ENCODE measurements at regions not wholly inside any gene's neighbourhood (a gene's known extent, or its start where the extent isn't known, plus 50 kb on each side); places are given as distances from the start of the nearest gene placed in this dataset.
"Not testable (repeated sequence)": the region's sequence is repeated elsewhere in the genome, so short reads cannot be mapped to it uniquely, and the experiment has no call there.

DNA sequence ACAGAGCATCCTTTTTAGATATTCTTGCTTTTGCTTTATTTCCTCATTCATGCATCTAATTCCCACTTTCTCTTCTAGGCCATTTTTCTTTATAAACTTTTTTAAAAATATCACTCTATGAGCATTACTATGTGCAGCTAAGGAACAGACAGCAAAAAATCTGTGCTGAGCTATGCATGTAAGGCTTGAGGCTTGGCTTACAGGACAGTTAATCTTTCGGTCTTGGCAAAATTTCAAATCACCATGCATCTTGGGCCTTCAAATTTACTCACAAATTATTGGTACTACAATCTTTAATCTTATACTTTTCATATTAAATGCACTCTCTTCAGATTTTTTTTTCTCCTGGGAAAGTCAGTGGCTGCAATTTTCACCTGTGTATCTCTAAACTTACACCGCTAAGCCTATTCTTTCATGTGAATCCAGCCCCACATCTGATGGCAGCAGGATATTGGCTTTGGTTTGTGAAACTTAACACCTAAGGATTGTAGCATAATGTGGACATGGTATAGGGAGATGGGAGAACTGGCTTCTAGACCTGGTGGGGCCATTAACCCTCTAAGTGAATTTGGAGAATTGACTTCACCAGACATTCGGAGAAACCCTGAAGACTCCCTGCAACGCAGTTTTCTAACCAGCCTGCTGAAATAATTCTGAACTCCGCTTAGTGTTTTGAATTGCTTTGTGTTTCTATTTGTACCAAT lies 278.3 kb downstream of the SPRY1 start:
- DNase-seq (ENCODE audit: low read depth), result no peak

DNA sequence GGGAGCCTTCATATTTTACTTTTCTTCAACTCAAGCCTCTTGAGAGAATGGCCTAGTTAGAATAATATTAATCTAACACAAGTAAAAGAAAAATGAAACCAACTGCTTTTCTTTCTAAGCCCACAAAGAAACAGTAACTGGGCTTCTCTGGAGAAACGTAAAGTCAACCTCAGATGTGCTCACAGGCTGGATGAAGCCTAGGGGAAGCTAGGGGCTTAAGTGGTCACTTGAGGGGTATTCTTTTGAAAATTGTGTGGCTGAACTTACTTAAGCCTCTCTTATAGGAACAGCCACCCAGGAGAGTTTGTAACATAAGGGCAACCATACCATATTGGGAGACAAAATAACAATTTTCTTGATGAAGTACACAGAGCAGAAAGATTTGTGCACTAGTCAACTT lies 279.0 kb downstream of the SPRY1 start:
- no peak for DNase-seq (ENCODE audit: low read depth)

DNA sequence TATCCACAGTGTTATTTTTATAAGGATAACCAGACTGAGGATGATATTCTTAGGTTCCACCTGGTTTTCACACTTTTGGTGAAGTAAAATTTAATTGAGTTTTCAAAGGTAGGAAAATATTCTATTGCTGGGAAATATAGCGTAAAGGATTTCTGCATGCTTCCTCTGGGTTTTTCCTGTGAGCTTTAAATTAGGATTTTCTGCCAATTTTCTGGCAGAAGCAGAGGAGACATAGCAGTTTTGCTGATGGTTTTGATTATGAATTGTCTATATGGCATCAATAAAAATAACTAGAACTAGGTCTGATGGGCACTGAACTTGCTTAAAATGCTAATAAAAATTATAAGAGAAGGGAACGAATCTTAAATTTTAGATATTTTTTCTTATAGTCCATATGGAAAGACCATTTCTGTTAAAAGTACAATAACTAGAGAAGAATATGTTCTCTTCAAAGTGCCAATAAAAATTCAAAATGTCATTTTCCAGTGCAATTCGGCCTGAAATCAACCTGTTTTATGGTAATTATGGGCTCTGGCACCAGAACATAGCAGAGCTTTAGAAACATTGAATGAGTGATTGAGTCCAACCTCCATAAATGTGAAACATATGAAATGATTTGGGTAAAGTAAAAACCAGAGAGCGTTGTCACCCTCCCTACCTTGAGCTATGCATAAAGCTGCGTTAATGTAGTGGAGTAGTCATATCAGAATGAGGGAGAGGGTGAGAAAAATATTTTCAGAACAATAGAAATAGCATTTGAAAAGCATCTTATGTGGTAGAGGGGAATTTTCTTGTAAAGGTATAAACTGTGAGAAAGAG lies 279.7 kb downstream of the SPRY1 start:
- DNase-seq (ENCODE audit: low read depth), result no peak

DNA sequence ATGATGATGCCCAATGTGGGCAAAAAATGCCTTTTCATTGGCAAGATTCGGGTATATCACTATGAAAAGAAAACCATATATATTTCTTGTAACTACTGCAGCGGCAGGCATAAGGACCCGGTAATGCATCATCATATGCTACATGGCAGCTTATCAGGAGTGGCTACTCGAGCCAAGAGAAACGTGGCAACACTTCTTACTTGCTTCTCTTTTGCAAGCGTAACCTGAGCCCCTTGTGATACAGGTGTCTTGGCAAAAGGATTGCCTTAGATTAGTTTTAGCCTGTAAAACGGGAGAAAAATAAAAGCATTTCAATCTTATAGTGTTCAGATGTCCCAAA lies 280.3 kb downstream of the SPRY1 start:
- no peak for DNase-seq (ENCODE audit: low read depth)

DNA sequence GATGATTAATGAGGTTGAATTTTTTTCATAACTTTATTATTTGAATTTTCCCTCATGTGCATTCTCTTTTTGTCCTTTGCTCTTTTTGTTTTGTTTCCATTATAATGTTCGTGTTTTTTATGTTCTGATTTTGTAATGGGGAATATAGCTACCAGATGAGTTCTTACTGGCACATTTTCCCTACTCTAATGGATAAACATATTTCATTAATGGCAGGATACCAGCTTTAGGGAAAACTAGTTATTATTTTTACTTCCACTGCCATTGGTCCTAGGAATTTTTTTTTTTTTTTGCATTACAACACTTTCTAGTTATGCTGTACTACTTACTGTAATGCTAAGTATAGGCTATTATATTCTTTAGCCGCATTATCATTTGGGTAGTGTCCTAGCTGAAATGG lies 286.3 kb downstream of the SPRY1 start:
- DNase-seq (ENCODE audit: low read depth), result no peak

DNA sequence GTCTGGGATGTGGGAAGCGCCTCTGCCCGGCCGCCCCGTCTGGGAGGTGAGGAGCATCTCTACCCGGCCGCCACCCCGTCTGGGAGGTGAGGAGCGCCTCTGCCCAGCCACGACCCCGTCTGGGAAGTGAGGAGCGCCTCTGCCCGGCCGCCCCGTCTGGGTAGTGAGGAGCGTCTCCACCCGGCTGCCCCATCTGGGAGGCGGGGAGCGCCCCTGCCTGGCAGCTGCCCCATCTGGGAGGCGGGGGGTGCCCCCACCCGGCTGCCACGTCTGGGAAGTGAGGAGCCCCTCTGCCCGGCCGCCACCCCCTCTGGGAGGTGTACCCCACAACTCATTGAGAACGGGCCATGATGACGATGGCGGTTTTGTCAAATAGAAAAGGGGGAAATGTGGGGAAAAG lies 288.3 kb downstream of the SPRY1 start:
- not testable (repeated sequence) for DNase-seq (ENCODE audit: low read depth)

DNA sequence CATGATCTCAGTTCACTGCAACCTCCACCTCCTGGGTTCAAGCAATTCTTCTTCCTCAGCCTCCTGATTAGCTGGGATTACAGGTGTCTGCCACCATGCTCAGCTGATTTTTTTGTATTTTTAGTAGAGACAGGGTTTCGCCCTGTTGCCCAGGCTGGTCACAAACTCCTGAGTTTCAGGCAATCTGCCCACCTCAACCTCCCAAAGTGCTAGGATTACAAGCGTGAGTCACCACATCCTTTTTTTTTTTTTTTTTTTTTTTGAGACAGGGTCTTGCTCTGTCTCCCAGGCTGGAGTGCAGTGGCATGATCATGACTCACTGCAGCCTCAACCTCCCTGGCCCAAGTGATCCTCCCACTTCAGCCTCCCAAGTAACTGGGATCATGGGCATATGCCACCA lies 298.9 kb downstream of the SPRY1 start:
- DNase-seq (ENCODE audit: low read depth), result not testable (repeated sequence)

DNA sequence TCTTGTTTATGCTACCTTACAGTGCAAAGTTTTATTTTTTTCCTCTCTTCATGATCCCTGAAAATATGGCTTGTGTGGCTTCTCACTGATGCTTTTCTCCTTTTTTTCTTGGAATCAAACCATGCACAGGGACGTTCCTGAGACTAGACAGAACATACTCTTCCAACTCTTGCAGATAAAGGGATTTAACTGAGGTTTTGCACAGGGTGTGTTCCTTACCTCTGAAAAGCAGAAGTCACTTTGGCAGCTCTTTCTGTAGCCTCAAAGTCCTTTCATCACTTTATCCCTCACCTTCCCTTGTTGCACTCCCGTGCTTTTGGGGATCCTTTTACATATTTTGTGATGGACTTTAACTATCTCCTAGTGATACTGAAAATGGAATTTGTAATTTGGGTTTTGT lies 300.1 kb downstream of the SPRY1 start:
- no peak for DNase-seq (ENCODE audit: low read depth)

DNA sequence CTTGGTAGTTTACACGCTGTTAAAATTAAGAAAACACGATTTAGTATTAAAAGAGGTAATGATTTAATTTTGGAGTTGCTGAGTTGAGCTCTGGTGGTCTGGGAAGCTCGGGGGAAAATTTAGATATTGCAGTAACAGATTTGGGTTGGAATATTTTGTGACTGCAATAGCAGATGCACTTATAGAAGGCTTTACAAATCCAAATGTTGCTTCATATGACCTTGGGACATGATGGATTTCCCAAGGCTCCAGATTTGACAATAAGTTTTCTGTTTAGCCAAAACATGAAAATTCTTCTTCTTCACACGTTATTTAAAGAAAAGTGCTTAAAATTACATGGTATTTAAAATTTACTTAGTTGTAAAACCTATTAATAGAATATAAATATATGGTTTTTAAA lies 302.0 kb downstream of the SPRY1 start:
- DNase-seq (ENCODE audit: low read depth), result no peak

DNA sequence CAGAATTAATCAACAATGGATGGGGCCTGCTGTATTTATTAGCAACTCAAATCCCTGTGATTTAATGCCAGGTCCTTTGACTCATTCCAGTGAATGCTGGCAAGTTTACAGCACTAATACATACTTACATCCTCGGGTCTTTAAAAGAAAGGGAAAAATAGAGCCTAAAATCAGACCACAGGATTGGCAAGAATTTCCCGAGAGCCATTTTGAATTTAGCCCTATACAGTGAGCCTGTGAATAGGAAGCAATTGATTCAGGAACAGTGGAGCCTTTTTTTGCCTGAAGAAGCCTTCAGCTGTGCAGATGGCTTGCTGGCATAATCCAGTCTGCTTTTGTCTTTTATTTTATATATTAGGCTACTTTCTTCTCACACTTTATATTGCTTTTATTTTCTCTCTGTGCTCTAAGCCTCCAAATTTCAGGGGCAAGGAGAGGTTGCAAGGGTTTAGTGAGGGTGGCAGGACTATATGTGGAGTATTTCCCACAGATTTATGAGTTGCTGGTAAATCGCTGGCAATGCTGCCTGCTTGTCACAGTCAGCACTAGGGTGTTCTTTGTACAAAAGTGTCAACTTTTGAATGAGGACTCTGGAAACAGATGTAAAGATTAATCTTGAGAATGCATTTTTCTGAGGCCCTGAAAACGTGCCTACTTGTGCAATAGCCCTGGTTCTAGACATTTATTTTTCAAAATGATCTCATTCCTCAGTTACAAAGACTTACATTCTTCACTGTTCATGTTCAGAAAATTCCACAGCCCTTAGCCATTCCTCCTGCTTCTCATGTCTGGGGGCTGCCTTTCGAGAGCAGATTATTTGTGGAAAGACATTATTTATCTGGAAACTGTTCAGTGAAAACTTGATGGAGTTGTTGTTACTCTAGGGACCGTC lies 303.5 kb downstream of the SPRY1 start:
- no peak for DNase-seq (ENCODE audit: low read depth)

DNA sequence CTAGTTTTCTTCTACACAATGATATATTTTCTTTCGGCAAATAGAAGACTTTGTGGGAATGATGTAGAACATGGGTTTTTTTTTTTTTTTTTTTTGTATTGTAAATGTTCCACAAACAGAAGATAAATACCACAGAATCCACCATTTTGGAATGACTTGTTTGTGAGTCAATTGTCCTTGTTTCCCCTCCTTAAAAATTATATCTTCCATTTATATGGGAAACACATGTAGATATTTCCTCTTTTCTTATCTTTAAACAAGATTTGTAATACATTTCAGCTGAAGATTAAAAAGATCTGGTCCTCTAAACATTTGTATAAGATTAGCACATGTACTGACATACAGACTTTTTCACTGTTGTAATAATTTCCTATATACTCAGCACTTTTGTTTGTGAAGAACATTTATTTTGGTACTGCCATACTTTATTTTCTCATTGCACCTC lies 304.6 kb downstream of the SPRY1 start:
- DNase-seq (ENCODE audit: low read depth), result no peak

DNA sequence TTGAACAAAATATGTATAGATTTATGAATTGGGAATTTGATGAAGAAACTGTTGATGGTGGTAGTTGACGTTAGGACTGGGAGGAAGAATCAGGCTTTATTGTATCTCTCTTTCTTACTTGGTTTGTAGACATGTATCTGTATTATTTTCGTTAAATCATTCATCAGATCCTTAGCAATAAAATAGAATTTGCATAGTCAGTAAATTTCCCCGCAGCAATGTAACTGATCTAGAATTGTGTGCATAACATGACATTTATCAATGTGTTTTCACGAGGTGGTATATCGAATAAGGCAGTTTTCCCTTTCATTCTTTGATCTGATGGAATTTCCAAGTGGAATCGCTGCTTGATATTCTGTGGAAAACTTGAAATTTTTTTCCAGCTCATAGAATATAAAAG lies 308.8 kb downstream of the SPRY1 start:
- DNase-seq (ENCODE audit: low read depth), result no peak

DNA sequence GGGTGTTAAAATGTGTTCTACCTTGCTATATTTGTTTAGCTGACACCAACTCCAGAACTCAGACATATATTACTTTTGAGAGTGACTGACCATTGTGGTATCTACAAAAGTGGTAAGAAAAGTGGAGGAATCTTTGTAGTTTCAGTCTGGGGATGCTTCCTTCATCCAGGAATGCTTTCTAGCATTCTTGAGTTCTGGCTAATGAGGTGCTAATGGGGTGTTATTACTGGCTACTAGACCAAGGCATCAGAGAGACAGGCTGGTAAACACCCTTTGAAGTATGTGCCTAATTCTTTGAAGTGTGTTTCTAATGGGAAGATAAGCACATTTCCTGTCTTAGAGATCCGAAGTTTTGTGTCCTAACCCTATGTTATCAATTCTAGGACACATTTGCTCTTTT lies 310.4 kb downstream of the SPRY1 start:
- no peak for DNase-seq (ENCODE audit: low read depth)

DNA sequence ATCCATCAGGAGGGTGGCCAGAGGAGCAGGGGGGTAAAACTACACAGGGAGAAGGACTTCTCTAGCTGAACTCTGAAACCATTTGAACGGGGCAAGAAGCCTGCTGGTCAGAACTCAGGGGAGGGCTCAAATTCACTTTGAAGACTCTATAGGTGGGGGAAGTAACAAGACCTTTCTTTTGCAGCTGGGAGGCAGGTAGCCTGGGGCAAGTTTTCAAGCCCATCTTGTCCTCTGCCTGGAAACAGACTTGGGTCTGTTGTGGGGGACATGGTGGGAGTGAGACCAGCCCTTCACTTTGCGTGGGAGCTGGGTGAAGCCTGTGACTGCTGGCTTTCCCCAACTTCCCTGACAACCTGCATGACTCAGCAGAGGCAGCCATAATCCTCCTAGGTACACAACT lies 312.3 kb downstream of the SPRY1 start:
- no peak for DNase-seq (ENCODE audit: low read depth)

DNA sequence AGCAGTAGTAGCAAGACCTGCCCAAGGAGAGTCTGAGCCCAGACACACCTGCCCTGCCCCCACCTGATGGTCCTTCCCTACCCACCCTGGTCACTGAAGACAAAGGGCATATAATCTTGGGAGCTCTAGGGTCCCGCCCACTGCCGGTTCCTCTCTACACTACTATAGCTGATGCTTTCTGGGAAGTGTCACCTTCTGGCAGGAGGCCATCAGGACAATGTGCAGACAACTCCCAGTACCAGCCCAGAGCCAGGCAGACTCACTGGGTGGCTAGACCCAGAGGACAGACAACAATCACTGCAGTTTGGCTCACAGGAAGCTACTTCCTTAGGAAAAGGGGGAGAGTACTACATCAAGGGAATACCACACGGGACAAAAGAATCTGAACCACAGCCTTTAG lies 312.7 kb downstream of the SPRY1 start:
- no peak for DNase-seq (ENCODE audit: low read depth)

DNA sequence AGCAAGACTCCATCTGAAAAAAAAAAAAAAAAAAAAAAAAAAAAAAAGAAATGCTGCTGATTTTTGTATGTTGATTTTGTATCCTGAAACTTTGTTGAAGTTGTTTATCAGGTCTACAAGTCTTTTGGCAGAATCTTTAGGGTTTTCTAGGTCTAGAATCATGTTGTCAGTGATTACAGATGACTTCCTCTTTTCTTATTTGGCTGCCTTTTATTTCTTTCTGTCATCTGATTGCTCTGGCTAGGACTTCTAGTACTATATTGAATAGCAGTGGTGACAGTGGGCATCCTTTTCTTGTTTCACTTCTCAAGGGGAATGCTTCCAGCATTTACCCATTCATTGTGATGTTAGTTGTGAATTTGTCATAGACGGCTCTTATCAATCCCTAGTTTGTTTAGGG lies 334.4 kb downstream of the SPRY1 start:
- DNase-seq (ENCODE audit: low read depth), result no peak

DNA sequence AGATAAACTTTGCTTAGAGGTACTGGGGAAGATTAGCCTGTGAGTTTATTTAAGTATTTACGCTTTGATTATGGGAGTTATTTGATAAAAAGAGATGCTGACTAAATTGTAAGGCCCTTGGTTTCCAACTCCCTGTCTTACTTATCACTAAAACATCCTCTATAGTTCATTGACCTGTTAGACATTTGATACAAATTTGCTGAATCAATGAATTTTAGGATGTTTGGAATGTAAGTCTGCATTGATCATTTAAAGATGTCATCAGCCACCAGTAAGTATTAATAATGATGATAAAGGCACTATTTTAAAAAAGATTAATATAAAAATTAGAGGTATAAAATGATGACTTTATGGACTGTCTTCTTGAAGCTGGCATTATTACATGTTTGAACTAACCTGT lies 340.6 kb downstream of the SPRY1 start:
- DNase-seq (ENCODE audit: low read depth), result no peak

DNA sequence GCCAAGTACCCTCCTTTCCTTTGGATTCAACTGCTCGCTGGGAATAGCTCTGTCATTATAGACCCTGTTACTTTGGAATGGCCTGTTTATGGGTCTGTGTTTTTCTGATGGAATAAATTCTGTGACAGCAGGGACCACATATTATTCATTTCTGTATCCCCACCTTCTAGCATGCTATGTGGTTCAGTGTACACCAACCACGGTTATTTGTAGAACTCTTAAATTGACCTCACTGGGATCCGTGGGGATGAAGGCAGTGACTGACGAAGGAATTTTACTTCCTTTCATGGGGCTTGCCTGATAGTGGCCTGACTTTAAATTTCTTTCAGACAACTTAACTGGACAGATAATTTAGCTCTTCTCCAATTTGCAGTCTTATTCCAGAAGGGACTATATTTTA lies 343.2 kb downstream of the SPRY1 start:
- no peak for DNase-seq (ENCODE audit: low read depth)

DNA sequence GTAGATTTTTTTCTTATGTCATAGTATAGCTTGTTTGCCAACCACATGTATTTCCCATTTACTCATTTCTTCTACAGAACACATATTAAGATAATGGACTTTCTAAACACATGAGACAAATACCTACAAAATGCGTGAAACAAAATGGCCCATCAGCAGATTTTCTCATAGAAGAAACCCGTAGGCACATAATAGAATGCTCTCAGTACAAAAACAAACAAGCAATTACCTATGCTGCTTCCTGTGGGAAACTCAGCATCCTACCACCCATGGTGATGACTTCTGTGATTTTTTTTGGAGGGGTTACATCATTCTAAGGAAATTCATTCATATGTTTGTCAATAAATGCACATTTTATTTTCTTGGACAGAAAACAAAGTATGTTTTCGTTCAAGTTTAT lies 343.6 kb downstream of the SPRY1 start:
- DNase-seq (ENCODE audit: low read depth), result no peak

DNA sequence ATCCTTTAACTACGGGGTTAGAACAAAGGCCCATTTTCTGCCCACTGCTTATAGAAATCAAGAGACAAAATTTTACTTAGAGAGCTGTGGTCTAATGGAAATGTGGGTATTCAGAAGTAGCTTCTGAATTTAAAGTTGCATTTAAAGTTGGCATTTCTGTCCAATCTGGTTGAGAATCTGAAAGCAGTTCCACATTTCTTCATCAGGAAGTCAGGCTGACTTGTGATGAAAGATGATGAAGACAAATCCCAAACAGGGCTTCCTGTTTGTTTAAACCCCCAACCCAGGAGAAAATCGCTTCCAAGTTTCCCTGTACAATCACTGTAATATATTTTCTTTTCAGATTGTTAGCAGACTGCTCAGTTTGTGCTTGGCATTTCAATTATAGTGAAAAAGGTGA lies 345.3 kb downstream of the SPRY1 start:
- no peak for DNase-seq (ENCODE audit: low read depth)

DNA sequence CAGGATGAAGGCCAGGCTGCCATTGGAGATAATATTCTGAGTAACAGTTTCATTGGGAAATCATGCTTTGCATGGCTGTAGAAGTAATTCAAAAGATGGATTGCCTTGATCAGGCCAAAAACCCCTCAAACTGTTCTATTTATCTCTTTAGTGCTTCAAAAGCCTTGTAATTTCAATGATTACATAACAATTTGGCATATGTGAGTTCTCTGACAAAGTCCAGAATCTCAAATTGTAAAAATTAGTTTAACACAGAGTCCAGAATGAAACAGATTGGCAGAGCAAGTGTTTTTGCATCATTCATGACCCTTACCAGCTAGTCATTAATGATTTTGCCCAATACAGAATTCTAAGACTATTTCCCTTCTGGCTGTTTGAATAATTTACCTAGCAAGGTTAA lies 347.3 kb downstream of the SPRY1 start:
- DNase-seq (ENCODE audit: low read depth), result no peak

DNA sequence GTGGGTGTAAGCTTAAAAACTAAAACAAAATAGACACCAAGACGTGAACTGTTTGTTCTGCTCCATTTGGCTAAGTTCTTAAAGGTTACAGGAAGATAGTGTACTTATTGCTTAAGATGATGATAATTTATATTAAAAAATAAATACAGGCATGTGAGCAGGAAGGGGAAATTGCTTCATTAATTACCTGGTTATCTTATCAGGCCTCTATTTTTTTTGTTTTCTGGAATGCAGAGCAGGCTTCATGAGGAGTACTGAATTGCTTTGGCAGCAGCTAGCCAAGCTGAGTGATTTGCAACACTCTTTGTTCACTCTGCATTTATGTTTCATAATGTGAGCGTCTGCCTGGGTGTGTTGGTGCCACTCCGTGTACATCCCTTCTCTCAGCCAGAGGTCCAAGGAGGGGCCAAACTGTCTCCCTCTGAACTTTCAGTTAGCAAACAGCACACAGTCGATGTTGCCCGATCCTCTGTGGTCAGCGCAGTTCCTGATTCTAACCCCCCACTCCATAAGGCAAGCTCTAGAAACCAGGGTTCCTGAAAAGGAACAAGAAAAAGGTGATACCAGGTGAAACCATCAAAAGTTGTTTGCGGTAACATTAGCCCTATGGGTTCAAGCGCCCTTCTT lies 348.2 kb downstream of the SPRY1 start:
- DNase-seq (ENCODE audit: low read depth), result no peak

All from stimulated activated CD8-positive, alpha-beta memory T cell treated with anti-CD3 and anti-CD28 coated beads, Interleukin-15, amount 100 ng/mL, for 1 hour (primary cell).